Esophagus muscularis mucosa (tissue), 3 donors: ENCODE measurements at regions not wholly inside any gene's neighbourhood (a gene's known extent, or its start where the extent isn't known, plus 50 kb on each side); places are given as distances from the start of the nearest gene placed in this dataset.

Source experiments
- POLR2A ChIP-seq: fragments of 450-650 bp; IDR thresholded peaks from one replicate; pipeline ENCODE4 v1.6.1; 2017; ENCODE audit warnings: antibody characterized with exemption, moderate library complexity, mild to moderate bottlenecking, low read depth
- POLR2AphosphoS5 ChIP-seq, 2 donors: sonication (generic); formaldehyde crosslinking; IDR thresholded peaks; one replicate each; pipeline ENCODE4 v1.6.1; 2017; ENCODE audit warnings: antibody characterized with exemption in 2 of 2
- TF ChIP-seq, protein P1 (sequence below), 3 experiments: fragments of 200-600 bp in 2 of 3; fragments of 450-650 bp in 1 of 3; sonication (generic) in 2 of 3; IDR thresholded peaks; one replicate each; pipeline ENCODE4 v1.5.1; 2017 to 2019; ENCODE audit warnings: antibody characterized with exemption in 3 of 3, mild to moderate bottlenecking in 2 of 3, moderate library complexity in 1 of 3

DNA sequence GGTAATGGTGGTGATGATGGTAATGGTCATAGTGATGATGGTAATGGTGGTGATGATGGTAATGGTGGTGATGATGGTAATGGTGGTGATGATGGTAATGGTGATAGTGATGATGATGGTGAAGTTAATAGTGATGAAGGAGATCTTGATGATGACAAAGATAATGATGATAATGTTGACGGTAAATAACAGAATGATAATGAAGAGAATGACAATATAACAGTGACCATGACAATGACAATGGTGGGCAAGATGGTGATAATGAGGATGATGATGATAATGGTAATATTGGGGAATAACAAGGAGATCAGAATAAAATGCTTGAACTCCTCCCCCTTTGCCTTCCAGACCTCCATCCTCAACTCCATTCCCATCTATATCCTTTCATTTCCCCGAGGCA, 233.3 kb upstream of the SFSWAP start:
- TF ChIP-seq, protein P1, sequence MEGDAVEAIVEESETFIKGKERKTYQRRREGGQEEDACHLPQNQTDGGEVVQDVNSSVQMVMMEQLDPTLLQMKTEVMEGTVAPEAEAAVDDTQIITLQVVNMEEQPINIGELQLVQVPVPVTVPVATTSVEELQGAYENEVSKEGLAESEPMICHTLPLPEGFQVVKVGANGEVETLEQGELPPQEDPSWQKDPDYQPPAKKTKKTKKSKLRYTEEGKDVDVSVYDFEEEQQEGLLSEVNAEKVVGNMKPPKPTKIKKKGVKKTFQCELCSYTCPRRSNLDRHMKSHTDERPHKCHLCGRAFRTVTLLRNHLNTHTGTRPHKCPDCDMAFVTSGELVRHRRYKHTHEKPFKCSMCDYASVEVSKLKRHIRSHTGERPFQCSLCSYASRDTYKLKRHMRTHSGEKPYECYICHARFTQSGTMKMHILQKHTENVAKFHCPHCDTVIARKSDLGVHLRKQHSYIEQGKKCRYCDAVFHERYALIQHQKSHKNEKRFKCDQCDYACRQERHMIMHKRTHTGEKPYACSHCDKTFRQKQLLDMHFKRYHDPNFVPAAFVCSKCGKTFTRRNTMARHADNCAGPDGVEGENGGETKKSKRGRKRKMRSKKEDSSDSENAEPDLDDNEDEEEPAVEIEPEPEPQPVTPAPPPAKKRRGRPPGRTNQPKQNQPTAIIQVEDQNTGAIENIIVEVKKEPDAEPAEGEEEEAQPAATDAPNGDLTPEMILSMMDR (IDR thresholded peaks at IDR 0.05), result no peak
- TF ChIP-seq POLR2A, result no peak
- TF ChIP-seq POLR2AphosphoS5 (IDR thresholded peaks at IDR 0.05), result no peak
